22Rv1 (cell line): ENCODE measurements at regions not wholly inside any gene's neighbourhood (a gene's known extent, or its start where the extent isn't known, plus 50 kb on each side); places are given as distances from the start of the nearest gene placed in this dataset.

ENCODE experiments used
- H3K27ac ChIP-seq: fragments of 450-650 bp; 2 replicates; pipeline ENCODE4 v1.5.1; 2017
- ZFX ChIP-seq: fragments of 450-650 bp; IDR thresholded peaks from 2 replicates; pipeline ENCODE4 v1.6.1; 2017; ENCODE audit warnings: antibody characterized with exemption, borderline replicate concordance
- TF ChIP-seq, protein P1 (sequence below): fragments of 450-650 bp; IDR thresholded peaks from 2 replicates; pipeline ENCODE4 v1.5.1; 2017; ENCODE audit warnings: mild to moderate bottlenecking

DNA sequence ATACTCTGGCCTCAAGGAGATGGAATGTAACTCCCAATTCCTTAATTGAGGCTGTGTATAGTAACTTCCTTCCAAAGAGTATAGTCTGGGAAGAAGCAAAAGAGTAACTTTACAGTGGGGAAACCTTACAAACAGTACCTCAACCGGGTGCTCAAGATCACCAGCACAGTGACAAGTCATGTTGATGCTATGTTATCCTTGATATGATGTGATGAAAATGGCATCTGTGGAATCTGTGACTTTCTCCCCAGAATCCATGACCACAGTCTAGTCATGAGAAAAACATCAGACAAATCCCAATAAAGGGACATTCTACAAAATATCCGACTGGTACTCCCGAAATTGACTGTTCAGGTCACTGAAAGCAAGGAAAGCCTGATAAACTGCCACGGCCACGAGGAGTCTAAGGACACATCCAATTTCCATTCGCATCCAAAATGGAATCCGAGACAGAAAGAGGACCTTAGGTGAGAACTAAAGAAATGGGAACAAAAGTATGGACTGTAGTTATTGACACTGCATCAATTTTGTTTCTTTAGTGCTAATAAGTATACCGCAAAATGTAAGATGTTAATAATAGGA, 97.3 kb upstream of the FRMD6 start:
- no peak for TF ChIP-seq ZFX
- TF ChIP-seq, protein P1, sequence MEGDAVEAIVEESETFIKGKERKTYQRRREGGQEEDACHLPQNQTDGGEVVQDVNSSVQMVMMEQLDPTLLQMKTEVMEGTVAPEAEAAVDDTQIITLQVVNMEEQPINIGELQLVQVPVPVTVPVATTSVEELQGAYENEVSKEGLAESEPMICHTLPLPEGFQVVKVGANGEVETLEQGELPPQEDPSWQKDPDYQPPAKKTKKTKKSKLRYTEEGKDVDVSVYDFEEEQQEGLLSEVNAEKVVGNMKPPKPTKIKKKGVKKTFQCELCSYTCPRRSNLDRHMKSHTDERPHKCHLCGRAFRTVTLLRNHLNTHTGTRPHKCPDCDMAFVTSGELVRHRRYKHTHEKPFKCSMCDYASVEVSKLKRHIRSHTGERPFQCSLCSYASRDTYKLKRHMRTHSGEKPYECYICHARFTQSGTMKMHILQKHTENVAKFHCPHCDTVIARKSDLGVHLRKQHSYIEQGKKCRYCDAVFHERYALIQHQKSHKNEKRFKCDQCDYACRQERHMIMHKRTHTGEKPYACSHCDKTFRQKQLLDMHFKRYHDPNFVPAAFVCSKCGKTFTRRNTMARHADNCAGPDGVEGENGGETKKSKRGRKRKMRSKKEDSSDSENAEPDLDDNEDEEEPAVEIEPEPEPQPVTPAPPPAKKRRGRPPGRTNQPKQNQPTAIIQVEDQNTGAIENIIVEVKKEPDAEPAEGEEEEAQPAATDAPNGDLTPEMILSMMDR = no peak
- no peak overlapping the region for H3K27ac ChIP-seq

DNA sequence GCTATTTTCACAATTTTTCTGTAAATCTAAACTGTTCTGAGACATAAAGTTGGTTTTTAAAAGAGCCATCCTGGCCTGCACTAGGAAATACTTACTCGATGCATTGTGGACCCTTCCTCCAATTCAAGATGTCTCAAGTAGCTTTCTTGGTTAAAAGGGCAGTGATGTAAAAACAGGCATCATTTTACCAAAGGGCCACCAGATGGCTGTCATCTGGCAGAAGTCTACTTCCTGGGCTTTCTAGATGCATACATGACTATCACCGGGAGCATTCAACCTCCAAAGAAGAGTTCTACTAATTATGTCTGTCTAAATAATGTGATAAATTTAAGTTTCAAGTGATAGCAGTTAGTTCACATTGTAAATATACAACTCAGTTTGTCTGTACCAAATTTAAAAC, 96.8 kb upstream of the FRMD6 start:
- no peak overlapping the region for H3K27ac ChIP-seq
- no peak for TF ChIP-seq ZFX
- TF ChIP-seq, protein P1 = no peak

DNA sequence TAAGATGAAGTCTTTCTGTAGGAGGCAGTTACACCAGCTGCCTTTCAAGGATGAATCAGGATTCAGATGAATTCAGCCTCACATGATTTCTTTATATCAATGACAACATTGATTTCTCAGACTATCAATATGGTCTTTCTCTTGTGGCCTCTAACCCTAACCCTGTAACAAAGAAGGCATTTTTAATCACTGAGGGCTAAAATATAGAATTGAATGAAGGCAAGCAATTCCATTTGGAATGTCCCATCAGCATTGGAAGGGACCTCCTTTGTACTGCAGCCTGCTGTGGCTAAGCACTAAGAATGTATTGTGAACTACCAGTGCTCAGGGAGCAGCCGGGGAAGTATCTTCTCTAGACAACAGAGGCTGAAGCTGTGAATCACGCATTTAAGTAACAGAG, 90.6 kb upstream of the FRMD6 start:
- H3K27ac ChIP-seq = no peak overlapping the region
- TF ChIP-seq ZFX = no peak
- TF ChIP-seq, protein P1 = no peak

DNA sequence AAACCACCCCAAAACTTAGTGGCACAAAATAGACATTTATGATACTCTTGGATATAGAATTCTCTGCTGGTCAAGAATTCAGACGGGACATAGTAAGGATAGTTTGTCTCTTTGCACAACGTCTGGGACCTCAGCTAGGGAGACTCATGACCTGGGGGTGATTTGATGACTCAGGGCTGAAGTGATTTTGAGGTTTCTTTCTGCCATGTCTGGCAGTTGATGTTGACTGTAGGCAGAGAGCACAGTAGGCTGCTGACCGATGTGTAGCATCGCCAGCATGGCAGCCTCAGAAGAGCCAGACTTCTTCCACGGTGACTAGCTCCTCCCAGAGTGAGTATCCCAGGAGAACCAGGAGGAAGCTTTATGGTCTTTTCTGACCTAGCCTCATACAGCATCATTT, 88.9 kb upstream of the FRMD6 start:
- H3K27ac ChIP-seq = no peak overlapping the region
- no peak for TF ChIP-seq ZFX
- TF ChIP-seq, protein P1 = no peak

DNA sequence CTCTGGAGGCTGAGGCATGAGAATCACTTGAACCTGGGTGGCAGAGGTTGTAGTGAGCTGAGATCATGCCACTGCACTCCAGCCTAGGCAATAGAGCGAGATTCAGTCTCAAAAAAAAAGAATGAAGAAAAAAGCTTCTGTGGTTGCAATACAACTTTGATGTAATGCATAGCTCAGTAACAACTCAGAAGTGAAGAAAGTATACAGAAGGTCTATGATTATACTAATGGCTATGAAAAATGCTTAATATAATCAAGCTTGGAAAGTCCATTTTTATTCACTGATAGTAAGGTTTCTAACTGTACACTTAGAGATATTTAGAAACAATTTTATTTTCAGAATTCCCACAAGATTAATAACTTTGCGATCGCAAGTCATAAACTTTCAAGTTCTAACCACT, 88.2 kb upstream of the FRMD6 start:
- no peak overlapping the region for H3K27ac ChIP-seq
- TF ChIP-seq ZFX = no peak
- TF ChIP-seq, protein P1 = no peak

DNA sequence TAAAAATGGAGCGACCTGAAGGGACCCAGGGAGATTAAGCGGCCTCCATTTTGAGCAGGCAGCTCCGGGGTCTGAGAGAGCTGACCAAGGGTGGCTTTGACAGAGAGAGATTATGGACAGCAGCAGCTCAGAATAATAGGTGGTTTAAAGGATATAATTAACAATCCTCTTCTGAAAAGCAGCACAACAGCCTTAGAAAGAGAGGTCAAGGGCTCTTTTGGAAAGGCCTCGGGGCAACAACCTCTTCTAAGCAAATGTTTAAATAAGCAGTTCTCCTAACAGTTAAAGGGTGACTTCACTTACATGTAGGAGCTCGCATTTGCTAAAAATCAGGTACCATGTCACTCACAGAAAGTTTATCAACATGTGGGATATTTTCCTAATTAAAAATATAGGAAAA, 87.2 kb upstream of the FRMD6 start:
- H3K27ac ChIP-seq = peak overlapping the region; percentile 80

DNA sequence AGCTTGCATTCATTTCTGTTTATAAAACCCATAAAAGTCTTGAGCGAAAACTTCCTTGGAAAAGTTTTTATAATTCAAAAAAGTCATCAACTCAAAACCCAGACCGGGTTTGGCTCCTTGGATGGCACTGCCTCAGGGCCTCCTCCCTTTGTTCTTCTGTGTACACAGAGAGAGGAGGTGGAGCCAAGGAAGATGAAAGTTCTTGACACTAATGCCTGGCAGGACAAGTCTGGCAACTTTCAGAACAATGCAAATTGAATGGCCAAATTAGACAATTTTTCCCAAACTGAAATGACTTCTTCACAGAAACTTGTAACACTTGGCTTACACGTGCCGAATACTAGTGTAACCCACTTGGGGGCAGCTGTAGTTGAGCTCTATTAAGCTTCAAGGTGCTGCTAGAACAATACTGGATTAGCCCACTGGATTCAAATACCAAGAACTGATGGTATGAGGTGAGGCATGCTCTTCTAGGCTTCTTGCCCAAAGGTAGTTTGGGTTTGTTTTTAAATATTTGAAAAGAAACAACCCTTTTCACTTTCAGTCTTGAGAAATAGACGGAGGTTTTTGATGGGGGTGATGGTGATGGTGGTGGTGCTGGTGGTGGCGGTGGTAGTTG, 86.6 kb upstream of the FRMD6 start:
- TF ChIP-seq ZFX = no peak
- TF ChIP-seq, protein P1 = no peak
- H3K27ac ChIP-seq = peak overlapping the region; percentile 80

More for the DNA sequence above, 87.2 kb upstream of the FRMD6 start:
- TF ChIP-seq ZFX = no peak
- TF ChIP-seq, protein P1 = no peak
